ENCODE measurements at regions not wholly inside any gene's neighbourhood (a gene's known extent, or its start where the extent isn't known, plus 50 kb on each side); places are given as distances from the start of the nearest gene placed in this dataset.

GRCh38 chr17:51434434-51435170, 174.3 kb downstream of the UTP18 start:
- H3K4me3 ChIP-seq: no peak overlapping the region
- DNase-seq (no peak), ATAC-seq (ENCODE audit: insufficient read depth, low FRiP score) (no peak)
- WGBS, 2 donors: 76 to 83% methylated on average over 7 of the region's 7 CpGs
- H3K4me1 ChIP-seq (ENCODE audit: control insufficient read depth in 5 of 5, insufficient read depth in 5 of 5, low read length in 5 of 5): no peaks in the 10 kb centered on the region
- no peaks in the 10 kb centered on the region for H3K9me3 ChIP-seq (ENCODE audit: control insufficient read depth in 4 of 4, insufficient read depth in 3 of 4, low read length in 3 of 4)
- no peak for TF ChIP-seq CTCF (IDR thresholded peaks at IDR 0.05; ENCODE audit: control extremely low read depth, extremely low read depth)
- H3K9ac ChIP-seq (ENCODE audit: insufficient read depth in 1 of 2, low read length in 2 of 2): no peak overlapping the region
- no peaks in the 10 kb centered on the region for H3K36me3 ChIP-seq (ENCODE audit: control insufficient read depth in 4 of 4, insufficient read depth in 4 of 4, low read length in 4 of 4)
- no peak overlapping the region for H3K27ac ChIP-seq (ENCODE audit: low read depth in 1 of 2, low read length in 1 of 2)
- no peaks in the 10 kb centered on the region for H3K27me3 ChIP-seq (ENCODE audit: control insufficient read depth in 3 of 3, insufficient read depth in 3 of 3, low read length in 2 of 3)

GRCh38 chr17:51435171-51435552, 174.8 kb downstream of the UTP18 start:
- no peak overlapping the region for H3K4me3 ChIP-seq
- H3K27ac ChIP-seq (ENCODE audit: low read depth in 1 of 2, low read length in 1 of 2): no peak overlapping the region
- 72 to 78% methylated on average over 3 of the region's 3 CpGs for WGBS, 2 donors
- H3K27me3 ChIP-seq (ENCODE audit: control insufficient read depth in 3 of 3, insufficient read depth in 3 of 3, low read length in 2 of 3): no peaks in the 10 kb centered on the region
- no peak for TF ChIP-seq CTCF (IDR thresholded peaks at IDR 0.05; ENCODE audit: control extremely low read depth, extremely low read depth)
- H3K36me3 ChIP-seq (ENCODE audit: control insufficient read depth in 4 of 4, insufficient read depth in 4 of 4, low read length in 4 of 4): no peaks in the 10 kb centered on the region
- DNase-seq (no peak), ATAC-seq (ENCODE audit: insufficient read depth, low FRiP score) (no peak)
- no peaks in the 10 kb centered on the region for H3K9me3 ChIP-seq (ENCODE audit: control insufficient read depth in 4 of 4, insufficient read depth in 3 of 4, low read length in 3 of 4)
- H3K4me1 ChIP-seq (ENCODE audit: control insufficient read depth in 5 of 5, insufficient read depth in 5 of 5, low read length in 5 of 5): no peaks in the 10 kb centered on the region
- H3K9ac ChIP-seq (ENCODE audit: insufficient read depth in 1 of 2, low read length in 2 of 2): no peak overlapping the region

GRCh38 chr17:51435641-51436091, 175.3 kb downstream of the UTP18 start:
- TF ChIP-seq CTCF (IDR thresholded peaks at IDR 0.05; ENCODE audit: control extremely low read depth, extremely low read depth): no peak
- ATAC-seq (ENCODE audit: insufficient read depth, low FRiP score): no peak

More at GRCh38 chr17:51435641-51436091, 175.3 kb downstream of the UTP18 start:
- Histone ChIP-seq H3K36me3 (ENCODE audit: control insufficient read depth in 4 of 4, insufficient read depth in 4 of 4, low read length in 4 of 4) (no peaks in the 10 kb centered on the region), H3K9me3 (ENCODE audit: control insufficient read depth in 4 of 4, insufficient read depth in 3 of 4, low read length in 3 of 4) (no peaks in the 10 kb centered on the region), H3K27ac (ENCODE audit: low read depth in 1 of 2, low read length in 1 of 2) (no peak overlapping the region), H3K9ac (ENCODE audit: insufficient read depth in 1 of 2, low read length in 2 of 2) (no peak overlapping the region), H3K4me1 (ENCODE audit: control insufficient read depth in 5 of 5, insufficient read depth in 5 of 5, low read length in 5 of 5) (no peaks in the 10 kb centered on the region), H3K27me3 (ENCODE audit: control insufficient read depth in 3 of 3, insufficient read depth in 3 of 3, low read length in 2 of 3) (no peaks in the 10 kb centered on the region), H3K4me3 (no peak overlapping the region)
- DNase-seq: peak; percentile 40 to 67 (median 47)
- 24 to 27% methylated on average over 5 of the region's 5 CpGs for WGBS, 2 donors

Data from lung (tissue), 11 donors.